PFSK-1 (cell line): ENCODE measurements at regions not wholly inside any gene's neighbourhood (a gene's known extent, or its start where the extent isn't known, plus 50 kb on each side); places are given as distances from the start of the nearest gene placed in this dataset.

ENCODE experiments used
- FOXP2 ChIP-seq: optimal IDR thresholded peaks from 2 replicates; pipeline ENCODE3; 2011; ENCODE audit warnings: borderline replicate concordance, control low read depth, inconsistent platforms; ENCODE audit not compliant: insufficient read depth; ENCODE audit errors: extremely low read length, extremely low read depth
- POLR2AphosphoS5 ChIP-seq: IDR thresholded peaks from 2 replicates; pipeline ENCODE4 v1.6.1; 2012; ENCODE audit warnings: low read depth, mild to moderate bottlenecking, control low read depth, low read length, moderate library complexity
- REST ChIP-seq, 2 experiments: IDR thresholded peaks; 2 replicates each; pipeline versions ENCODE4 v1.6.1 to v1.8.0; 2011 to 2012; ENCODE audit warnings: low read depth in 2 of 2, low read length in 2 of 2, control low read depth in 1 of 2, inconsistent platforms in 1 of 2, mild to moderate bottlenecking in 1 of 2, moderate library complexity in 1 of 2; ENCODE audit not compliant: insufficient read depth in 1 of 2
- SIN3A ChIP-seq: IDR thresholded peaks from 2 replicates; pipeline ENCODE4 v1.6.1; 2012; ENCODE audit warnings: mild to moderate bottlenecking, low read length, moderate library complexity, borderline replicate concordance; ENCODE audit not compliant: insufficient read depth
- TAF1 ChIP-seq: IDR thresholded peaks from 2 replicates; pipeline ENCODE4 v1.6.1; 2012; ENCODE audit warnings: low read length, control low read depth, borderline replicate concordance; ENCODE audit not compliant: insufficient read depth

- TF ChIP-seq POLR2AphosphoS5, result no peak
- TF ChIP-seq FOXP2, result no peak
- no peak for TF ChIP-seq SIN3A
- no peak for TF ChIP-seq TAF1
- TF ChIP-seq REST (IDR thresholded peaks at IDR 0.05; ENCODE audit: insufficient read depth in 1 of 2, low read depth in 2 of 2, low read length in 2 of 2), result no peak
These were observed 287.9 kb upstream of the ZNF608 start for GRCh38 chr5:125034331-125034730.

- TF ChIP-seq POLR2AphosphoS5, result no peak
- no peak for TF ChIP-seq SIN3A
- TF ChIP-seq FOXP2, result no peak
- TF ChIP-seq TAF1, result no peak
- TF ChIP-seq REST (IDR thresholded peaks at IDR 0.05; ENCODE audit: insufficient read depth in 1 of 2, low read depth in 2 of 2, low read length in 2 of 2), result no peak
These were observed 290.1 kb upstream of the ZNF608 start for GRCh38 chr5:125036494-125036893.

- no peak for TF ChIP-seq FOXP2
- no peak for TF ChIP-seq SIN3A
- no peak for TF ChIP-seq REST (IDR thresholded peaks at IDR 0.05; ENCODE audit: insufficient read depth in 1 of 2, low read depth in 2 of 2, low read length in 2 of 2)
- TF ChIP-seq TAF1, result no peak
- TF ChIP-seq POLR2AphosphoS5, result no peak
These were observed 290.6 kb upstream of the ZNF608 start for GRCh38 chr5:125037020-125037419.

- TF ChIP-seq FOXP2, result no peak
These were observed 291.1 kb upstream of the ZNF608 start for GRCh38 chr5:125037530-125037929.

GRCh38 chr5:125038477-125038876 lies 292.0 kb upstream of the ZNF608 start:
- TF ChIP-seq REST (IDR thresholded peaks at IDR 0.05; ENCODE audit: insufficient read depth in 1 of 2, low read depth in 2 of 2, low read length in 2 of 2) (no peak), POLR2AphosphoS5 (no peak), FOXP2 (no peak), TAF1 (no peak), SIN3A (no peak)

- TF ChIP-seq REST (IDR thresholded peaks at IDR 0.05; ENCODE audit: insufficient read depth in 1 of 2, low read depth in 2 of 2, low read length in 2 of 2) (no peak), SIN3A (no peak), TAF1 (no peak), FOXP2 (no peak), POLR2AphosphoS5 (no peak)
These were observed 295.4 kb upstream of the ZNF608 start for GRCh38 chr5:125041798-125042197.
